T-cell (primary cell): ENCODE measurements at regions not wholly inside any gene's neighbourhood (a gene's known extent, or its start where the extent isn't known, plus 50 kb on each side); places are given as distances from the start of the nearest gene placed in this dataset.

Source experiments
- ATAC-seq, 4 experiments: fragments of 200-7000 bp in 3 of 4; fragments of 150-1000 bp in 1 of 4; cut with Tn5 transposase; replicated peaks in 1 of 4; 1 replicate in 3 of 4; 2 replicates in 1 of 4; pipeline ENCODE4 v1.10.0; 2021; ENCODE audit warnings: moderate library complexity in 3 of 4, mild to moderate bottlenecking in 2 of 4, moderate number of reproducible peaks in 1 of 4
- CTCF ChIA-PET, 2 donors: fragments of 300-600 bp; sonication (Branson Sonifier 250); formaldehyde crosslinking; loops; one replicate each; lab custom pipeline; 2022; ENCODE audit warnings: antibody characterized with exemption in 2 of 2; lab: Charles Lee
- POLR2A ChIA-PET, 2 donors: fragments of 300-600 bp; sonication (Branson Sonifier 250); formaldehyde crosslinking; loops; one replicate each; lab custom pipeline; 2022; ENCODE audit warnings: antibody characterized with exemption in 2 of 2; lab: Charles Lee
- DNase-seq, 35 experiments: peaks; one replicate each; pipeline versions ENCODE4 v3.0.0 to v3.0.0-alpha.2; 2013 to 2023
- H3K27ac ChIP-seq: one replicate; pipeline ENCODE4 v1.5.1; 2013; ENCODE audit warnings: low read length
- H3K27me3 ChIP-seq, 2 experiments: replicated peaks in 1 of 2; 1 replicate in 1 of 2; 2 replicates in 1 of 2; pipeline versions ENCODE4 v1.6.1 to v1.7.0; 2013; ENCODE audit warnings: low read length in 1 of 2, mixed read lengths in 1 of 2; ENCODE audit not compliant: control insufficient read depth in 2 of 2, insufficient read depth in 2 of 2; ENCODE audit errors: extremely low read depth in 1 of 2
- H3K36me3 ChIP-seq, 2 donors: 1 replicate in 1 of 2; 2 replicates in 1 of 2; pipeline versions ENCODE4 v1.6.1 to v1.7.0; 2013; ENCODE audit warnings: low read length in 1 of 2; ENCODE audit not compliant: control insufficient read depth in 2 of 2, insufficient read depth in 1 of 2; ENCODE audit errors: extremely low read depth in 1 of 2
- H3K4me1 ChIP-seq, 2 experiments: 1 replicate in 1 of 2; 2 replicates in 1 of 2; pipeline versions ENCODE4 v1.6.1 to v1.7.0; 2013; ENCODE audit warnings: low read length in 2 of 2, mixed read lengths in 1 of 2; ENCODE audit not compliant: insufficient read depth in 2 of 2, control insufficient read depth in 1 of 2; ENCODE audit errors: extremely low read depth in 1 of 2
- H3K4me3 ChIP-seq, 2 donors: 1 replicate in 1 of 2; 2 replicates in 1 of 2; pipeline versions ENCODE4 v1.5.1 to v1.7.0; 2013; ENCODE audit warnings: mild to moderate bottlenecking in 2 of 2, low read length in 1 of 2, moderate library complexity in 1 of 2; ENCODE audit not compliant: control insufficient read depth in 1 of 2; ENCODE audit errors: extremely low read depth in 1 of 2
- H3K9me3 ChIP-seq: 2 replicates; pipeline ENCODE4 v1.7.0; 2013
- H3K27ac Mint-ChIP-seq, 2 donors: one replicate each; pipeline ENCODE4 v1.8.0; 2020 to 2021; ENCODE audit warnings: mild to moderate bottlenecking in 2 of 2, mixed read lengths in 2 of 2
- H3K27me3 Mint-ChIP-seq, 2 donors: one replicate each; pipeline ENCODE4 v1.8.0; 2021 to 2022; ENCODE audit warnings: mixed read lengths in 2 of 2
- H3K36me3 Mint-ChIP-seq: one replicate; pipeline ENCODE4 v1.8.0; 2021; ENCODE audit warnings: mixed read lengths
- H3K4me1 Mint-ChIP-seq, 3 donors: one replicate each; pipeline ENCODE4 v1.8.0; 2020 to 2022; ENCODE audit warnings: mixed read lengths in 3 of 3, mild to moderate bottlenecking in 1 of 3
- H3K4me3 Mint-ChIP-seq, 3 donors: one replicate each; pipeline ENCODE4 v1.8.0; 2020 to 2022; ENCODE audit warnings: mild to moderate bottlenecking in 3 of 3, mixed read lengths in 3 of 3, moderate library complexity in 3 of 3
- H3K9me3 Mint-ChIP-seq, 3 donors: one replicate each; pipeline ENCODE4 v1.8.0; 2020 to 2022; ENCODE audit warnings: mixed read lengths in 3 of 3
- whole genome bisulfite sequencing: methylation state at CpG from one replicate; pipeline ENCODE4 v1.1.5; 2013; ENCODE audit warnings: missing lambda C conversion rate; ENCODE audit not compliant: insufficient coverage; 5-methylcytosine and 5-hydroxymethylcytosine counted together

GRCh38 chr10:52858722-52859121 is 86.1 kb upstream of the MBL2 start:
- no peaks in the 10 kb centered on the region for H3K36me3 Mint-ChIP-seq
- Histone ChIP-seq H3K27ac (no peak overlapping the region), H3K4me3 (no peak overlapping the region), H3K9me3 (no peaks in the 10 kb centered on the region), H3K27me3 (no peaks in the 10 kb centered on the region), H3K4me1 (no peaks in the 10 kb centered on the region), H3K36me3 (no peaks in the 10 kb centered on the region)
- DNase-seq: no peak
- no peak overlapping the region for H3K27ac Mint-ChIP-seq
- H3K27me3 Mint-ChIP-seq: no peaks in the 10 kb centered on the region
- H3K4me1 Mint-ChIP-seq: no peaks in the 10 kb centered on the region
- H3K9me3 Mint-ChIP-seq: peaks cover 3 to 9% (median 3%) of the 10 kb centered on the region in 3 donors
- ChIA-PET POLR2A (no interaction called here), CTCF (no interaction called here)
- 77% methylated on average over 2 of the region's 2 CpGs for WGBS
- H3K4me3 Mint-ChIP-seq: no peak overlapping the region
- no peak for ATAC-seq

- H3K9me3 Mint-ChIP-seq: peaks cover 0 to 7% (median 3%) of the 10 kb centered on the region in 3 donors
- no CpG with 5 or more reads among the region's 1 CpG for WGBS
These were observed 83.2 kb upstream of the MBL2 start for GRCh38 chr10:52855546-52856325.

GRCh38 chr10:52853704-52854103 is 81.1 kb upstream of the MBL2 start:
- WGBS: 86% methylated on average over 1 of the region's 4 CpGs
- Histone ChIP-seq H3K36me3 (no peaks in the 10 kb centered on the region), H3K27me3 (no peaks in the 10 kb centered on the region), H3K4me1 (no peaks in the 10 kb centered on the region), H3K9me3 (no peaks in the 10 kb centered on the region), H3K27ac (no peak overlapping the region), H3K4me3 (no peak overlapping the region)
- no peak for DNase-seq
- no peaks in the 10 kb centered on the region for H3K36me3 Mint-ChIP-seq
- no peak overlapping the region for H3K27ac Mint-ChIP-seq
- no peaks in the 10 kb centered on the region for H3K27me3 Mint-ChIP-seq
- ChIA-PET CTCF (no interaction called here), POLR2A (no interaction called here)
- peaks cover 0 to 10% (median 0%) of the 10 kb centered on the region in 3 donors for H3K9me3 Mint-ChIP-seq
- ATAC-seq: no peak
- H3K4me1 Mint-ChIP-seq: no peaks in the 10 kb centered on the region
- no peak overlapping the region for H3K4me3 Mint-ChIP-seq

More at GRCh38 chr10:52855546-52856325, 83.2 kb upstream of the MBL2 start:
- H3K27me3 ChIP-seq: no peaks in the 10 kb centered on the region
- POLR2A ChIA-PET: no interaction called here
- no peak overlapping the region for H3K27ac ChIP-seq
- H3K36me3 ChIP-seq: no peaks in the 10 kb centered on the region
- ATAC-seq (no peak), DNase-seq (no peak)
- CTCF ChIA-PET: no interaction called here
- H3K4me3 ChIP-seq: no peak overlapping the region
- Mint-ChIP-seq H3K27me3 (no peaks in the 10 kb centered on the region), H3K4me1 (no peaks in the 10 kb centered on the region), H3K27ac (no peak overlapping the region), H3K4me3 (no peak overlapping the region), H3K36me3 (no peaks in the 10 kb centered on the region)
- H3K4me1 ChIP-seq: no peaks in the 10 kb centered on the region
- H3K9me3 ChIP-seq: no peaks in the 10 kb centered on the region

GRCh38 chr10:52836816-52837215 is 64.2 kb upstream of the MBL2 start:
- Histone ChIP-seq H3K27ac (no peak overlapping the region), H3K4me3 (no peak overlapping the region), H3K36me3 (no peaks in the 10 kb centered on the region), H3K27me3 (no peaks in the 10 kb centered on the region), H3K9me3 (no peaks in the 10 kb centered on the region), H3K4me1 (no peaks in the 10 kb centered on the region)
- no peak overlapping the region for H3K4me3 Mint-ChIP-seq
- no CpG with 5 or more reads among the region's 2 CpGs for WGBS
- ChIA-PET POLR2A (no interaction called here), CTCF (no interaction called here)
- H3K27me3 Mint-ChIP-seq: no peaks in the 10 kb centered on the region
- H3K36me3 Mint-ChIP-seq: no peaks in the 10 kb centered on the region
- no peak overlapping the region for H3K27ac Mint-ChIP-seq
- ATAC-seq (no peak), DNase-seq (no peak)
- peaks cover 3 to 31% (median 23%) of the 10 kb centered on the region in 3 donors for H3K9me3 Mint-ChIP-seq
- H3K4me1 Mint-ChIP-seq: no peaks in the 10 kb centered on the region
